Endometrium (tissue), 2 donors: ENCODE measurements at regions not wholly inside any gene's neighbourhood (a gene's known extent, or its start where the extent isn't known, plus 50 kb on each side); places are given as distances from the start of the nearest gene placed in this dataset.

Experiments used
- FAIRE-seq: peaks from 2 replicates; lab custom pipeline; 2012; peaks lifted over from hg19 to GRCh38; lab: Jason Lieb, UNC
- donor health status: control.
- donor health status: control.

GRCh38 chr4:15231265-15232091 lies 196.4 kb upstream of the C1QTNF7 start:
- peak; percentile 84 for FAIRE-seq

- FAIRE-seq = no peak
Measured at GRCh38 chr4:15232366-15233263, 195.2 kb upstream of the C1QTNF7 start.

- FAIRE-seq = no peak
Measured at GRCh38 chr4:15233264-15233597, 194.6 kb upstream of the C1QTNF7 start.

- no peak for FAIRE-seq
Measured at GRCh38 chr4:15233626-15234025, 194.2 kb upstream of the C1QTNF7 start.

- no peak for FAIRE-seq
Measured at GRCh38 chr4:15234116-15234855, 193.5 kb upstream of the C1QTNF7 start.

GRCh38 chr4:15234856-15235126 lies 193.0 kb upstream of the C1QTNF7 start:
- peak; percentile 93 for FAIRE-seq

- no peak for FAIRE-seq
Measured at GRCh38 chr4:15235135-15235534, 192.7 kb upstream of the C1QTNF7 start.

GRCh38 chr4:15237648-15238230 lies 190.1 kb upstream of the C1QTNF7 start:
- no peak for FAIRE-seq

GRCh38 chr4:15238720-15239119 lies 189.1 kb upstream of the C1QTNF7 start:
- FAIRE-seq = no peak

GRCh38 chr4:15239866-15240265 lies 188.0 kb upstream of the C1QTNF7 start:
- peak; percentile 91 for FAIRE-seq

GRCh38 chr4:15240764-15241163 lies 187.1 kb upstream of the C1QTNF7 start:
- FAIRE-seq = no peak

GRCh38 chr4:15242021-15242420 lies 185.8 kb upstream of the C1QTNF7 start:
- FAIRE-seq = no peak

GRCh38 chr4:15244354-15244753 lies 183.5 kb upstream of the C1QTNF7 start:
- no peak for FAIRE-seq

- no peak for FAIRE-seq
Measured at GRCh38 chr4:15245006-15245530, 182.8 kb upstream of the C1QTNF7 start.

GRCh38 chr4:15250021-15250441 lies 177.8 kb upstream of the C1QTNF7 start:
- FAIRE-seq = no peak

GRCh38 chr4:15253349-15253748 lies 174.5 kb upstream of the C1QTNF7 start:
- FAIRE-seq = no peak

GRCh38 chr4:15254236-15254880 lies 173.5 kb upstream of the C1QTNF7 start:
- FAIRE-seq = no peak

GRCh38 chr4:15255537-15255936 lies 172.3 kb upstream of the C1QTNF7 start:
- FAIRE-seq = no peak

GRCh38 chr4:15260758-15261157 lies 167.1 kb upstream of the C1QTNF7 start:
- no peak for FAIRE-seq

GRCh38 chr4:15262396-15262795 lies 165.4 kb upstream of the C1QTNF7 start:
- FAIRE-seq = no peak

GRCh38 chr4:15270201-15270600 lies 157.6 kb upstream of the C1QTNF7 start:
- no peak for FAIRE-seq

GRCh38 chr4:15286041-15286440 lies 141.8 kb upstream of the C1QTNF7 start:
- peak; percentile 50 for FAIRE-seq
